H9 (cell line): ENCODE measurements at regions not wholly inside any gene's neighbourhood (a gene's known extent, or its start where the extent isn't known, plus 50 kb on each side); places are given as distances from the start of the nearest gene placed in this dataset.

ENCODE experiments used
- DNase-seq: peaks from one replicate; pipeline ENCODE4 v3.0.0-alpha.2; 2017
- H2AFZ ChIP-seq: one replicate; pipeline ENCODE4 v1.6.1; 2013; ENCODE audit warnings: mild to moderate bottlenecking, low read length, control low read depth, moderate library complexity
- H2AK5ac ChIP-seq: 2 replicates; pipeline ENCODE4 v1.6.1; 2013; ENCODE audit warnings: low read length, control low read depth, mixed read lengths; ENCODE audit not compliant: insufficient read length
- H2BK120ac ChIP-seq: one replicate; pipeline ENCODE4 v1.6.1; 2013; ENCODE audit warnings: low read depth, mild to moderate bottlenecking, low read length, control low read depth, inconsistent platforms; ENCODE audit not compliant: poor library complexity, severe bottlenecking
- H2BK12ac ChIP-seq: 2 replicates; pipeline ENCODE4 v1.6.1; 2013; ENCODE audit warnings: low read length, control low read depth, mixed read lengths, low read depth; ENCODE audit not compliant: insufficient read length
- H2BK15ac ChIP-seq: 2 replicates; pipeline ENCODE4 v1.6.1; 2013; ENCODE audit warnings: low read depth, low read length, control low read depth
- H2BK20ac ChIP-seq: one replicate; pipeline ENCODE4 v1.6.1; 2013; ENCODE audit warnings: low read depth, mild to moderate bottlenecking, low read length, control low read depth, inconsistent platforms; ENCODE audit not compliant: poor library complexity, severe bottlenecking
- H2BK5ac ChIP-seq: 2 replicates; pipeline ENCODE4 v1.6.1; 2013; ENCODE audit warnings: low read length, control low read depth, mixed read lengths; ENCODE audit not compliant: insufficient read length
- H3K14ac ChIP-seq: 2 replicates; pipeline ENCODE4 v1.6.1; 2013; ENCODE audit warnings: low read length, control low read depth; ENCODE audit not compliant: insufficient read depth
- H3K18ac ChIP-seq: 2 replicates; pipeline ENCODE4 v1.6.1; 2013; ENCODE audit warnings: low read depth, mild to moderate bottlenecking, mixed read lengths, low read length, control low read depth; ENCODE audit not compliant: insufficient read length
- H3K23ac ChIP-seq: 2 replicates; pipeline ENCODE4 v1.6.1; 2013; ENCODE audit warnings: low read length, control low read depth, mixed read lengths, low read depth; ENCODE audit not compliant: insufficient read length
- H3K23me2 ChIP-seq: 2 replicates; pipeline ENCODE4 v1.6.1; 2013; ENCODE audit warnings: low read depth, mild to moderate bottlenecking, mixed read lengths, low read length, control low read depth; ENCODE audit not compliant: insufficient read length, poor library complexity, severe bottlenecking
- H3K27ac ChIP-seq: 2 replicates; pipeline ENCODE4 v1.5.1; 2013; ENCODE audit warnings: low read length, control low read depth, mixed read lengths, low read depth; ENCODE audit not compliant: insufficient read length
- H3K27me3 ChIP-seq: 2 replicates; pipeline ENCODE4 v1.6.1; 2013; ENCODE audit warnings: low read length, control low read depth, inconsistent platforms; ENCODE audit not compliant: insufficient read depth
- H3K4ac ChIP-seq: 2 replicates; pipeline ENCODE4 v1.6.1; 2013; ENCODE audit warnings: low read depth, mild to moderate bottlenecking, control low read depth, inconsistent platforms, low read length, moderate library complexity
- H3K4me1 ChIP-seq: 2 replicates; pipeline ENCODE4 v1.6.1; 2013; ENCODE audit warnings: low read length, control low read depth, inconsistent platforms; ENCODE audit not compliant: insufficient read depth
- H3K4me2 ChIP-seq: 2 replicates; pipeline ENCODE4 v1.6.1; 2013; ENCODE audit warnings: low read length, control low read depth, mixed read lengths; ENCODE audit not compliant: insufficient read length, insufficient read depth
- H3K56ac ChIP-seq: 2 replicates; pipeline ENCODE4 v1.6.1; 2013; ENCODE audit warnings: low read depth, mild to moderate bottlenecking, mixed read lengths, low read length, control low read depth; ENCODE audit not compliant: insufficient read length
- H3K79me1 ChIP-seq: 2 replicates; pipeline ENCODE4 v1.6.1; 2013; ENCODE audit warnings: low read depth, mild to moderate bottlenecking, moderate library complexity, low read length, control low read depth, inconsistent platforms; ENCODE audit not compliant: insufficient read depth, poor library complexity, severe bottlenecking
- H3K79me2 ChIP-seq: 2 replicates; pipeline ENCODE4 v1.6.1; 2013; ENCODE audit warnings: low read length, control low read depth, inconsistent platforms; ENCODE audit not compliant: insufficient read depth
- H3K9ac ChIP-seq: 2 replicates; pipeline ENCODE4 v1.6.1; 2013; ENCODE audit warnings: low read length, control low read depth, mixed read lengths; ENCODE audit not compliant: insufficient read length; ENCODE audit errors: extremely low read depth
- H3K9me3 ChIP-seq: one replicate; pipeline ENCODE4 v1.6.1; 2013; ENCODE audit warnings: low read depth, low read length, inconsistent platforms; ENCODE audit not compliant: control insufficient read depth
- H3T11ph ChIP-seq: one replicate; pipeline ENCODE4 v1.6.1; 2013; ENCODE audit warnings: mild to moderate bottlenecking, low read length, control low read depth, inconsistent platforms
- H4K20me1 ChIP-seq: one replicate; pipeline ENCODE4 v1.6.1; 2013; ENCODE audit not compliant: control insufficient read depth, insufficient read length, insufficient read depth
- H4K5ac ChIP-seq: 2 replicates; pipeline ENCODE4 v1.6.1; 2013; ENCODE audit warnings: low read depth, mild to moderate bottlenecking, mixed read lengths, low read length, control low read depth; ENCODE audit not compliant: insufficient read length
- H4K8ac ChIP-seq: replicated peaks from 2 replicates; pipeline ENCODE4 v1.6.1; 2013; ENCODE audit warnings: low read length, control low read depth, mixed read lengths, low read depth; ENCODE audit not compliant: insufficient read length
- H4K91ac ChIP-seq: 2 replicates; pipeline ENCODE4 v1.6.1; 2013; ENCODE audit warnings: low read depth, mild to moderate bottlenecking, moderate library complexity, mixed read lengths, low read length, control low read depth; ENCODE audit not compliant: insufficient read length
- H3K27ac Mint-ChIP-seq, 3 experiments: 2 replicates in 2 of 3; 3 replicates in 1 of 3; pipeline ENCODE4 v1.8.0; 2020 to 2021; ENCODE audit warnings: mixed read lengths in 3 of 3, mild to moderate bottlenecking in 1 of 3, moderate library complexity in 1 of 3
- H3K27me3 Mint-ChIP-seq: 2 replicates; pipeline ENCODE4 v1.8.0; 2021; ENCODE audit warnings: low read depth, mild to moderate bottlenecking, moderate library complexity, mixed read lengths
- H3K36me3 Mint-ChIP-seq, 3 experiments: 2 replicates in 2 of 3; 3 replicates in 1 of 3; pipeline ENCODE4 v1.8.0; 2020 to 2021; ENCODE audit warnings: low read depth in 3 of 3, mixed read lengths in 3 of 3; ENCODE audit not compliant: insufficient read depth in 1 of 3
- H3K4me1 Mint-ChIP-seq, 2 experiments: 2 replicates each; pipeline ENCODE4 v1.8.0; 2020; ENCODE audit warnings: mixed read lengths in 2 of 2
- H3K4me3 Mint-ChIP-seq, 2 experiments: 2 replicates in 1 of 2; 3 replicates in 1 of 2; pipeline ENCODE4 v1.8.0; 2020 to 2021; ENCODE audit warnings: mild to moderate bottlenecking in 2 of 2, mixed read lengths in 2 of 2, moderate library complexity in 1 of 2
- H3K9me3 Mint-ChIP-seq, 2 experiments: 2 replicates in 1 of 2; 3 replicates in 1 of 2; pipeline ENCODE4 v1.8.0; 2020; ENCODE audit warnings: mild to moderate bottlenecking in 2 of 2, mixed read lengths in 2 of 2, moderate library complexity in 1 of 2
- TF ChIP-seq, protein P1 (sequence below): fragments of 200-600 bp; sonication (generic); conservative IDR thresholded peaks from 3 replicates; pipeline ENCODE4 v1.8.0; 2021; ENCODE audit warnings: antibody characterized with exemption, mild to moderate bottlenecking

DNA sequence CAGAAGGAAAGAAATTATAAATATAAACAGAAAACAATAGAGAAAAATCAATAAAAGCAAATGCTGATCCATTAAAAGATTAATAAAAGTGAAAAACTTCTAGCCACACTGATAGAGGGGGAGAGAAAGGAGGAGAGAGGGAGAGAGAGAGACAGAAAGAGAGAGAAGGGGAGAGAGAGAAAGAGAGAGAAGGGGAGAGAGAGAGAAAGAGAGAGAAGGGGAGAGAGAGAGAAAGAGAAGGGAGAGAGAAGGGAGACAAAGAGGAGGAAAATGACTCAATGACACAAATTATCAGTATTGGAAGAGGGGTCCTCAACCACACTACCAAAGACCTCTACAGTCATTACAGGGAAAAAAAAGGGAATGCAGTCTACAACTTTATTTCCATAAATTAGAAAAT, 94.4 kb upstream of the VIPR2 start:
- H2AFZ ChIP-seq = no peak overlapping the region
- no peaks in the 10 kb centered on the region for H4K20me1 ChIP-seq
- H4K8ac ChIP-seq = no peak overlapping the region
- no peak overlapping the region for H3K27ac Mint-ChIP-seq
- H4K91ac ChIP-seq = no peak overlapping the region
- H2AK5ac ChIP-seq = no peak overlapping the region
- no peaks in the 10 kb centered on the region for H3K27me3 ChIP-seq
- H3K4me2 ChIP-seq = no peak overlapping the region
- no peaks in the 10 kb centered on the region for H3K79me1 ChIP-seq
- H3K9ac ChIP-seq = no peak overlapping the region
- no peak overlapping the region for H3K4me3 Mint-ChIP-seq
- no peaks in the 10 kb centered on the region for H3K9me3 ChIP-seq
- no peaks in the 10 kb centered on the region; the same call in none of the 2 replicates for H3K27me3 Mint-ChIP-seq
- no peak overlapping the region for H3K56ac ChIP-seq
- DNase-seq = no peak
- no peak overlapping the region for H3T11ph ChIP-seq
- H2BK120ac ChIP-seq = no peak overlapping the region
- no peak overlapping the region for H3K4ac ChIP-seq
- H2BK12ac ChIP-seq = no peak overlapping the region
- H3K18ac ChIP-seq = no peak overlapping the region
- peaks cover 0 to 94% of the 10 kb centered on the region in 2 experiments; a peak in 2 of 5 replicates for H3K9me3 Mint-ChIP-seq
- no peak overlapping the region for H3K23ac ChIP-seq
- H2BK5ac ChIP-seq = no peak overlapping the region
- H3K23me2 ChIP-seq = no peaks in the 10 kb centered on the region
- no peaks in the 10 kb centered on the region for H3K79me2 ChIP-seq
- H3K4me1 Mint-ChIP-seq = no peaks in the 10 kb centered on the region
- H4K5ac ChIP-seq = no peak overlapping the region
- H3K36me3 Mint-ChIP-seq = peaks cover 0 to 32% (median 11%) of the 10 kb centered on the region in 3 experiments; a peak in 4 of 7 replicates
- no peak overlapping the region for H2BK15ac ChIP-seq
- TF ChIP-seq, protein P1, sequence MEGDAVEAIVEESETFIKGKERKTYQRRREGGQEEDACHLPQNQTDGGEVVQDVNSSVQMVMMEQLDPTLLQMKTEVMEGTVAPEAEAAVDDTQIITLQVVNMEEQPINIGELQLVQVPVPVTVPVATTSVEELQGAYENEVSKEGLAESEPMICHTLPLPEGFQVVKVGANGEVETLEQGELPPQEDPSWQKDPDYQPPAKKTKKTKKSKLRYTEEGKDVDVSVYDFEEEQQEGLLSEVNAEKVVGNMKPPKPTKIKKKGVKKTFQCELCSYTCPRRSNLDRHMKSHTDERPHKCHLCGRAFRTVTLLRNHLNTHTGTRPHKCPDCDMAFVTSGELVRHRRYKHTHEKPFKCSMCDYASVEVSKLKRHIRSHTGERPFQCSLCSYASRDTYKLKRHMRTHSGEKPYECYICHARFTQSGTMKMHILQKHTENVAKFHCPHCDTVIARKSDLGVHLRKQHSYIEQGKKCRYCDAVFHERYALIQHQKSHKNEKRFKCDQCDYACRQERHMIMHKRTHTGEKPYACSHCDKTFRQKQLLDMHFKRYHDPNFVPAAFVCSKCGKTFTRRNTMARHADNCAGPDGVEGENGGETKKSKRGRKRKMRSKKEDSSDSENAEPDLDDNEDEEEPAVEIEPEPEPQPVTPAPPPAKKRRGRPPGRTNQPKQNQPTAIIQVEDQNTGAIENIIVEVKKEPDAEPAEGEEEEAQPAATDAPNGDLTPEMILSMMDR = no peak
- no peak overlapping the region for H3K14ac ChIP-seq
- H2BK20ac ChIP-seq = no peak overlapping the region
- no peak overlapping the region for H3K27ac ChIP-seq
- H3K4me1 ChIP-seq = no peaks in the 10 kb centered on the region
